Transverse colon (tissue), 4 donors: ENCODE measurements at regions not wholly inside any gene's neighbourhood (a gene's known extent, or its start where the extent isn't known, plus 50 kb on each side); places are given as distances from the start of the nearest gene placed in this dataset.

ENCODE experiments used
- DNase-seq: peaks from one replicate; pipeline ENCODE4 v3.0.0-alpha.2; 2019
- H3K27ac ChIP-seq, 4 donors: fragments of 200-600 bp; sonication (generic); 2 replicates each; pipeline ENCODE4 v1.5.1; 2016 to 2018; ENCODE audit warnings: inconsistent platforms in 4 of 4
- H3K27me3 ChIP-seq: fragments of 200-600 bp; sonication (generic); 2 replicates; pipeline ENCODE4 v1.5.1; 2017; ENCODE audit warnings: inconsistent platforms
- H3K36me3 ChIP-seq, 4 donors: fragments of 200-600 bp; sonication (generic); 2 replicates each; pipeline ENCODE4 v1.5.1; 2017 to 2019; ENCODE audit warnings: inconsistent platforms in 4 of 4
- H3K4me1 ChIP-seq, 4 donors: fragments of 200-600 bp; sonication (generic); 2 replicates each; pipeline ENCODE4 v1.5.1; 2017 to 2020; ENCODE audit warnings: inconsistent platforms in 4 of 4
- H3K4me3 ChIP-seq, 4 donors: fragments of 200-600 bp; sonication (generic); 1 replicate in 1 of 4; 2 replicates in 3 of 4; pipeline versions ENCODE4 v1.5.1 to v1.6.1; 2017 to 2019; ENCODE audit warnings: inconsistent platforms in 4 of 4
- H3K9me3 ChIP-seq, 2 donors: fragments of 200-600 bp; sonication (generic); 2 replicates each; pipeline ENCODE4 v1.5.1; 2017 to 2019; ENCODE audit warnings: inconsistent platforms in 2 of 2
- CTCF ChIP-seq, 5 experiments: fragments of 200-600 bp in 3 of 5; fragments of 450-650 bp in 2 of 5; sonication (generic) in 3 of 5; IDR thresholded peaks; 1 replicate in 2 of 5; 2 replicates in 3 of 5; pipeline ENCODE4 v1.5.1; 2016 to 2017; ENCODE audit warnings: antibody characterized with exemption in 5 of 5, inconsistent platforms in 3 of 5, mild to moderate bottlenecking in 2 of 5, moderate library complexity in 1 of 5
- EP300 ChIP-seq: sonication (generic); formaldehyde crosslinking; IDR thresholded peaks from one replicate; pipeline ENCODE4 v1.6.1; 2017; ENCODE audit warnings: antibody characterized with exemption, low read depth
- POLR2A ChIP-seq: fragments of 450-650 bp; IDR thresholded peaks from one replicate; pipeline ENCODE4 v1.6.1; 2016; ENCODE audit warnings: antibody characterized with exemption, mild to moderate bottlenecking, moderate library complexity
- POLR2AphosphoS5 ChIP-seq, 3 donors: sonication (generic); formaldehyde crosslinking; IDR thresholded peaks; one replicate each; pipeline ENCODE4 v1.6.1; 2016; ENCODE audit warnings: antibody characterized with exemption in 3 of 3
- WGBS, 2 donors: methylation state at CpG; one replicate each; pipeline ENCODE4 v1.1.5; 2018; ENCODE audit warnings: low coverage in 1 of 2; 5-methylcytosine and 5-hydroxymethylcytosine counted together
- in situ Hi-C, 4 donors: fragments of 200-750 bp; cut with MboI; loops; one replicate each; pipeline versions ENCODE4 v1.15.0 to v1.15.1; 2017; ENCODE audit warnings: low sequenced_read_pairs in 3 of 4, low pct_ligation_motif_present in 1 of 4, low pct_unique_long_range_greater_than_20kb in 1 of 4
- intact Hi-C: fragments of 100-400 bp; cut with DNase I; formaldehyde crosslinking; loops from one replicate; pipeline ENCODE4 v1.15.1; 2023; ENCODE audit warnings: low total_unique reads

- no peak overlapping the region for H3K27ac ChIP-seq
- DNase-seq: no peak
- no peaks in the 10 kb centered on the region for H3K4me1 ChIP-seq
- intact Hi-C loops (no loop called here), in situ Hi-C loops (no loop called here)
- WGBS, 2 donors: 64 to 69% methylated on average over 3 of the region's 3 CpGs
- no peak overlapping the region for H3K4me3 ChIP-seq
- H3K9me3 ChIP-seq: no peaks in the 10 kb centered on the region
- TF ChIP-seq EP300: no peak
- TF ChIP-seq POLR2AphosphoS5 (IDR thresholded peaks at IDR 0.05): no peak
- TF ChIP-seq POLR2A: no peak
- TF ChIP-seq CTCF (IDR thresholded peaks at IDR 0.05): no peak
- no peaks in the 10 kb centered on the region for H3K36me3 ChIP-seq
- no peaks in the 10 kb centered on the region for H3K27me3 ChIP-seq
These were observed 1647.6 kb upstream of the SPRY2 start for GRCh38 chr13:81988567-81988966.

GRCh38 chr13:81987677-81988357, 1646.9 kb upstream of the SPRY2 start:
- intact Hi-C loops (no loop called here), in situ Hi-C loops (no loop called here)
- Histone ChIP-seq H3K36me3 (no peaks in the 10 kb centered on the region), H3K27ac (no peak overlapping the region), H3K4me3 (no peak overlapping the region), H3K27me3 (no peaks in the 10 kb centered on the region), H3K4me1 (no peaks in the 10 kb centered on the region), H3K9me3 (no peaks in the 10 kb centered on the region)
- DNase-seq: no peak
- no peak for TF ChIP-seq POLR2AphosphoS5 (IDR thresholded peaks at IDR 0.05)
- no peak for TF ChIP-seq CTCF (IDR thresholded peaks at IDR 0.05)
- no peak for TF ChIP-seq EP300
- TF ChIP-seq POLR2A: no peak
- WGBS, 2 donors: 36 to 47% methylated on average over 3 of the region's 3 CpGs

- intact Hi-C loops (no loop called here), in situ Hi-C loops (no loop called here)
- H3K4me3 ChIP-seq: no peak overlapping the region
- TF ChIP-seq POLR2AphosphoS5 (IDR thresholded peaks at IDR 0.05): no peak
- TF ChIP-seq EP300: no peak
- no peak for TF ChIP-seq POLR2A
- no peak for TF ChIP-seq CTCF (IDR thresholded peaks at IDR 0.05)
- H3K27ac ChIP-seq: no peak overlapping the region
- H3K27me3 ChIP-seq: no peaks in the 10 kb centered on the region
- no peak for DNase-seq
- H3K9me3 ChIP-seq: no peaks in the 10 kb centered on the region
- H3K4me1 ChIP-seq: no peaks in the 10 kb centered on the region
- H3K36me3 ChIP-seq: no peaks in the 10 kb centered on the region
These were observed 1646.2 kb upstream of the SPRY2 start for GRCh38 chr13:81987159-81987558.

GRCh38 chr13:81986308-81986707, 1645.4 kb upstream of the SPRY2 start:
- Histone ChIP-seq H3K4me3 (no peak overlapping the region), H3K36me3 (no peaks in the 10 kb centered on the region), H3K4me1 (no peaks in the 10 kb centered on the region), H3K27me3 (no peaks in the 10 kb centered on the region), H3K27ac (no peak overlapping the region), H3K9me3 (no peaks in the 10 kb centered on the region)
- intact Hi-C loops: no loop called here
- WGBS, 2 donors: 75% methylated on average over 1 of the region's 1 CpG; no CpG with 5 or more reads in 1 of the 2 donors
- in situ Hi-C loops: no loop called here
- DNase-seq: no peak
- no peak for TF ChIP-seq CTCF (IDR thresholded peaks at IDR 0.05)
- no peak for TF ChIP-seq POLR2A
- no peak for TF ChIP-seq POLR2AphosphoS5 (IDR thresholded peaks at IDR 0.05)
- no peak for TF ChIP-seq EP300
